Mucosa of descending colon (tissue), 3 donors: ENCODE measurements at regions not wholly inside any gene's neighbourhood (a gene's known extent, or its start where the extent isn't known, plus 50 kb on each side); places are given as distances from the start of the nearest gene placed in this dataset.
"Not testable (repeated sequence)": the region's sequence is repeated elsewhere in the genome, so short reads cannot be mapped to it uniquely, and the experiment has no call there.

ENCODE experiments used
- ATAC-seq: fragments of 200-7000 bp; cut with Tn5 transposase; one replicate; pipeline ENCODE4 v1.9.1; 2020; ENCODE audit warnings: mild to moderate bottlenecking, moderate library complexity
- DNase-seq, 3 donors: peaks; one replicate each; pipeline ENCODE4 v3.0.0-alpha.2; 2020
- H3K36me3 ChIP-seq: fragments of 200-600 bp; one replicate; pipeline ENCODE4 v1.8.0; 2021; ENCODE audit warnings: low read depth, mild to moderate bottlenecking
- H3K4me1 ChIP-seq: fragments of 200-600 bp; one replicate; pipeline ENCODE4 v1.8.0; 2021; ENCODE audit warnings: low read depth, mild to moderate bottlenecking
- H3K4me3 ChIP-seq: fragments of 200-600 bp; one replicate; pipeline ENCODE4 v1.8.0; 2021; ENCODE audit warnings: mild to moderate bottlenecking
- H3K9me3 ChIP-seq: fragments of 200-600 bp; one replicate; pipeline ENCODE4 v1.8.0; 2021; ENCODE audit warnings: mild to moderate bottlenecking
- CTCF ChIP-seq: fragments of 200-600 bp; IDR thresholded peaks from one replicate; pipeline ENCODE4 v1.8.0; 2022; ENCODE audit warnings: antibody characterized with exemption, mild to moderate bottlenecking
- intact Hi-C, 2 donors: fragments of 100-400 bp; cut with DNase I in 1 of 2; cut with micrococcal nuclease in 1 of 2; formaldehyde crosslinking; loops; one replicate each; pipeline versions ENCODE4 v1.11.0 to v1.11.1; 2022; cut with DNase I, micrococcal nuclease
- donor health status: DM: no; HTN: no; CAD: no; lungs with moderate emphysema.
- donor health status: DM: no; HTN: no; CAD: no.
- donor health status: DM: no; HTN: yes; CAD: no.

GRCh38 chr12:86721713-86722397 lies 465.7 kb upstream of the MGAT4C start:
- H3K9me3 ChIP-seq = no peaks in the 10 kb centered on the region
- no peak overlapping the region for H3K4me3 ChIP-seq
- intact Hi-C loops = no loop called here
- no peak for TF ChIP-seq CTCF
- H3K36me3 ChIP-seq = no peaks in the 10 kb centered on the region
- ATAC-seq (no peak), DNase-seq (no peak)
- H3K4me1 ChIP-seq = no peaks in the 10 kb centered on the region

- DNase-seq = no peak
Measured at GRCh38 chr12:86719381-86719780, 463.2 kb upstream of the MGAT4C start.

DNA sequence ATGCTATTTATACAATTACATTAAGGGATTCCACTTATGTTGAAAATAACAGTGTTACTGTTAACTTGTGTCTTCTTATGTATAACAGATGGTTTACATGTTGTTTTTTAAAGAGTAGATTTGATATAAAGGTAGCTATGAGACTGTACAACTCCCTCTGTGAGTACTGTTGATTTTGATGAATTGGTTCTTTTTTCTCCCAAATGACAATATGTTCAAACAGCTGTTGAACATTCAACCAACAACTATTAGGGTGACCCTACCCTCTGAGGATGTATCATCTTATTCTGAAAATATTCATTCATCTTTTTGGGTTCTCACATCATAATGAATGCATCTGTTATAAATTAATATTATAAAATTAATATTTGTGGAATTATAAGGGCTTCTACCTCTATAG lies 456.9 kb upstream of the MGAT4C start:
- DNase-seq (no peak), ATAC-seq (no peak)
- no peaks in the 10 kb centered on the region for H3K4me1 ChIP-seq
- TF ChIP-seq CTCF = no peak
- H3K36me3 ChIP-seq = no peaks in the 10 kb centered on the region
- intact Hi-C loops = no loop called here
- H3K9me3 ChIP-seq = peaks cover 10% of the 10 kb centered on the region
- no peak overlapping the region for H3K4me3 ChIP-seq

More at GRCh38 chr12:86719381-86719780, 463.2 kb upstream of the MGAT4C start:
- Histone ChIP-seq H3K4me1 (no peaks in the 10 kb centered on the region), H3K36me3 (no peaks in the 10 kb centered on the region), H3K9me3 (no peaks in the 10 kb centered on the region), H3K4me3 (no peak overlapping the region)
- intact Hi-C loops = no loop called here
- ATAC-seq = no peak
- no peak for TF ChIP-seq CTCF

GRCh38 chr12:86712425-86712843 lies 456.2 kb upstream of the MGAT4C start:
- no peak for TF ChIP-seq CTCF
- intact Hi-C loops = no loop called here
- Histone ChIP-seq H3K9me3 (peaks cover 15% of the 10 kb centered on the region), H3K4me3 (no peak overlapping the region), H3K4me1 (no peaks in the 10 kb centered on the region), H3K36me3 (no peaks in the 10 kb centered on the region)
- no peak for DNase-seq
- ATAC-seq = no peak

DNA sequence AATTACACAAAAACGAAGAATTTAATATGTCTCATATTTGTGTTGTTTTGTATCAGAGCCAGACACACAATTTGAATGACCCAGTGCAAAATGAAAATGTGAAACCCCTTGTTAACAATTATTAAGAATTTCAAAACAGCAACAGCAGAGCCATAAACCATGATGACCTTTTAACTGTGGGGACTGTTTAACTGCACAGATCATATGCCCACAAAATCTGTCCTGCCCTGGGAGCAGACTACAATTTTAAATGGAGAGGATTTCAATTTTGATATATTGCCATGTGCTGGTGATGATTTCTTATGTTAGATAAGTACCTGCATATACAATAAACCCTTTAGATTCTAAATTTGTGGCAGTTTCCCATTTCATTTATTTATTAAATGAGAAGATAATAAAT lies 455.5 kb upstream of the MGAT4C start:
- intact Hi-C loops = no loop called here
- DNase-seq = no peak
- Histone ChIP-seq H3K4me3 (no peak overlapping the region), H3K4me1 (no peaks in the 10 kb centered on the region), H3K9me3 (peaks cover 16% of the 10 kb centered on the region), H3K36me3 (no peaks in the 10 kb centered on the region)
- no peak for ATAC-seq
- TF ChIP-seq CTCF = no peak

DNA sequence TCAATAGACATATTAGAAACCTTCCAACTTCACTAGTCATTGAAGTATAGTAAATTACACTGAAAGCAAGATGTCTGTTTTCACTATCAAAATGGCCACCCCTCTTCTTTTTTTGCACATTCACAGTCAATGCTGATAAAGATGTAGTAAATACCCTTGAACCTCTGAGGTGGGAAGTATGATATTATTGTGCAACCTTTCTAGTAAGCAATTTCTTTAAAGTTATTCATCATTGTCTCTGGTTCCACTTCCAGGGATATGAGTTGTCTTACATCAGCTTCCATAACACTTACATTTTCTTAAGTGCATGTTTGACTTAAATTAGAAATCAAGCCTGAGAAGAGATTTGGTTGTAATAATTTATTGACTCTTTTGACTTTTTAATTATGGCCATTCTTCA lies 453.9 kb upstream of the MGAT4C start:
- TF ChIP-seq CTCF = no peak
- intact Hi-C loops = no loop called here
- H3K4me1 ChIP-seq = no peaks in the 10 kb centered on the region
- DNase-seq = no peak
- peaks cover 16% of the 10 kb centered on the region for H3K9me3 ChIP-seq
- no peaks in the 10 kb centered on the region for H3K36me3 ChIP-seq
- ATAC-seq = no peak
- H3K4me3 ChIP-seq = no peak overlapping the region

DNA sequence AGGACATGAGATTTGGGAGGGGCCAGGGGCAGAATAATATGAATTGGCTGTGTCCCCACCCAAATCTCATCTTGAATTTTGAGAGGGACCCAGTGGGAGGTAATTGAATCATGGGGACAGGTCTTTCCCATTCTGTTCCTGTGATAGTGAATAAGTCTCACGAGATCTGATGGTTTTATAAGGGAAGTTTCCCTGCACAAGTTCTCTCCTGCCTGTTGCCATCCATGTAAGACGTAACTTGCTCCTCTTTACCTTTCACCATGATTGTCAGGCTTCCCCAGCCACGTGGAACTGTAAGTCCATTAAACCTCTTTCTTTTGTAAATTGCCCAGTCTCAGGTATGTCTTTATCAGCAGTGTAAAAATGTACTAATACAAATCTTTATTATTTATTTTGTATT lies 452.8 kb upstream of the MGAT4C start:
- H3K4me1 ChIP-seq, H3K36me3 ChIP-seq, ATAC-seq, H3K4me3 ChIP-seq, intact Hi-C loops, DNase-seq: not testable (repeated sequence)
- peaks cover 16% of the 10 kb centered on the region for H3K9me3 ChIP-seq
